Muscle of back (tissue), 3 donors: ENCODE measurements at regions not wholly inside any gene's neighbourhood (a gene's known extent, or its start where the extent isn't known, plus 50 kb on each side); places are given as distances from the start of the nearest gene placed in this dataset.
A peak's percentile ranks its signal among the peaks of the same experiment; 100 is the strongest.

ENCODE experiments used
- DNase-seq, 3 donors: peaks; one replicate each; pipeline versions ENCODE4 v3.0.0 to v3.0.0-alpha.2; 2013

DNA sequence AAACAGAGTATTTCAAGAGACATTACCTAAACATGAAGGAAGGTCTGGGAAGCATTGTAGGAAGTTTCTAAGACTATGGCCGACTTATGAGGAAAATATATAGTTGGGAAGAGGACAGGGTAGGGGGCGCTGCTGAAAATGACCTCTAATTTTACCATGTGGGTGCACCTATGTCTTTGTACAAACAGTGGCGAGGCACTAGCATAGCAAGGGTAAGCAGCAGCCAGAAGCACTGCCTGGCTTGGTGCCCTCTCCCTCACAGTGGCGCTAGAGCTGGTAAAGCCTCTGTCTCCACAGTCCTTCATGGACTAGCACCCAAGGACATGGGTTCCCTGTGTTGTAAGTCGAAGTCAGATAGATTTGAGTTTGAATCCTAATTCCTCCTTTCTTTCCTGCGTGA, 461.2 kb downstream of the INHBA start:
- no peak for DNase-seq

DNA sequence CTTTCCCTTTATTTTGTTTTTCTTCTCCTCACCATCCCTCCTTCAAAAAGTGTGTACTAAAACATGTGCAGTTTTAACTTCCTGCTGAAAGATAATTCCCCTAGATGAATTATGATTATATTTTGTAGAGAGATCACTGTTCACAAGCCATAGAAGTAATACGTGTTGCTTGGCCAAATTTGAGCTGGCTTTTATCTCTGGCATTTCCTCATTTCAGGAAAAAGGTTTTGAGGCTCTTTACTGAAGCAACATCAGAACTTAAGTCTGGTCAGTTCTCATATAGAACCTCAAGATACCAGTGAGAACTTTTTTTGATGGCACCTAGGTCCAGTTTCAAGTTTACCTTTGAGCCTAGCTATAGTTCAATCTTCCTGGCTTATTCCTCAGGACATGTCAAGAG, 463.3 kb downstream of the INHBA start:
- DNase-seq: no peak

- DNase-seq: peak in 1 of 3 donors; percentile 51
These were observed 464.0 kb downstream of the INHBA start for GRCh38 chr7:41238851-41239331.

- DNase-seq: no peak
These were observed 464.9 kb downstream of the INHBA start for GRCh38 chr7:41237956-41238355.

DNA sequence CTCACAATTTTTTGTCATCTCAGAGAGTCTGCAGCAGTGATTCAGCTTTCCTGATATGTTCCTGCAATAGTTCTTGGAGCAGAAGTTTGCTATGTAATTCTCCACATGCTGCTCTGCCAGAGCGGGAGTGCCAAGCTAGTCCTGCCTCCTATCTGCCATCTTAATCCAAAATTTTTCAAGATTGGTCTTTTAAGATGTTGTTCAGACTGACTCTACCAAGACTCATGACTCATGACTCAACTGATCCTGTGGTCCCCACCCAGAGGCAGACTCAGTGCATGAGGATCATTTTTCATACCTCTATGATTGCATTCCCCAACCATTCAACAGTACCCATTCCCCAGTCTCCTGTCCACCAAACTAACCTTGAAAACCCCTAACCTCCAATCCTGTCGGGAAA, 470.8 kb downstream of the INHBA start:
- DNase-seq: no peak

DNA sequence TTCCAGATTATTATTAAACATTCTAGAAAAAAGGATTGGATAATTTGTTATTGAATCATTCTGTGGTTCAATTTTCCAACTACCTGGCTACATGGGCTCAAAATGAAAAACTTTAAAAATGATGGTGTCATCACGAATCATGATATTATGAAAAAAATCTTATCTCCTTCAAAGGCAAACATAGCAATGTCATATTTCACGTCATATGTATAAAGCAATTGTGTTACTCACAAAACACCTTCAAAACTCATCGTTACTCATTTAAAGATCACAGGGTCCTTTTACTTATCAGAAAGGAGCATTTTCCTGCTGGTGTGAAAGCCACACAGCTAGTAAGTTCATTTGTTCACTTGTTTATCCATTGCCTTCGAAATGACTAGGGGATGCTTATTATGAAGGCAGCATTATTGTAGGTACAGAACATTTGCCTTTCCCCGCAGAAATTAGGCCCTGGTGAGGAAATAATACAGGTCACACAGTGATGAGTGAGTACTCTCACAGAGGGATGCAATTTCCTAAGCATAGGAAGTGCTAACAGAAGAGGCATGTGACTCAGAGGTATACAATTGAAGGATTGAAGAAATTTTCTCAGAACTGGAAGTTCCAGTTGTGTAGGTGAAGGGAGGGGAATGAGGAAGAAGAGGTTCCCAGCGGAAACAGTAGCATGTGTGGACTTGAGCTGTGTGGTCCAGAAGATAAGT, 478.7 kb downstream of the INHBA start:
- peak in 1 of 3 donors; percentile 6 for DNase-seq

DNA sequence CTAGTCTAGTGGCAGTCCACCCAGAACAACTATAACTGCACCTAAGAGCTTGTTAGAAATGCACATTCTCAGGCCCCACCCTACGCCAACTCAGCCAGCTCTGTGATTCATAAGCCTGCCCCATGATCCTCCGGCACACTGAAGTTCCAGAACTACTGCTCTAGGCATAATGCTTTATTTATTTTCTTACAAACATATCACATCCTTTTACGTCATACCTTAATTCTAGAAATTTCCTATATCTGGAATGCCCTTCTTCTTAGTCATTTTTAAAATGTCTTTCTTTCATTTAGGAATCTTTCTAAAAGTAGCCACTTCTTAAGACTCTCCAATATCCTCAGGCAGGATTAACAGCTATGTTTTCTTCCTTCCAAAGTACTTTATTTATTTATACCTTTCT, 480.1 kb downstream of the INHBA start:
- no peak for DNase-seq

GRCh38 chr7:41220266-41220665, 482.6 kb downstream of the INHBA start:
- no peak for DNase-seq

DNA sequence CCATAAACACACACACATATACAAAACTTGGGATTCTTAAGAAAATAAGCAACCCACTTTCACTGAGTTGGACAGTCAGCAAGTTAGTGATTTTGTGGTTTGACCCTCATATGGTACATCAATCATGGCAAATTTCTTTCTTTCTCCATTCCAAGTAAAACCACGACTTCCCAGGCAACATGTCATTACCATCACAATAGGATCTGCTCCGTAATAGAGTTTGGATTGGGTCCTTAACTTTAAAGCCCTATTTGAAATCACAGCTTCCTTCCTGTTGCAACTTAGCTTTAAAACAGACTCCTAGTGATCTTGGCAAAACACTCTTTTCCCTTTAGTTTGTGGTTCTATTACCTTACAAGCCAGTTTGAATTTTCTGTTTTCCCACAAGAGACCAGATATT, 483.6 kb downstream of the INHBA start:
- DNase-seq: peak; percentile 11 to 17 (median 13)

GRCh38 chr7:41217306-41217705, 485.6 kb downstream of the INHBA start:
- no peak for DNase-seq

GRCh38 chr7:41207141-41207540, 495.7 kb downstream of the INHBA start:
- no peak for DNase-seq

DNA sequence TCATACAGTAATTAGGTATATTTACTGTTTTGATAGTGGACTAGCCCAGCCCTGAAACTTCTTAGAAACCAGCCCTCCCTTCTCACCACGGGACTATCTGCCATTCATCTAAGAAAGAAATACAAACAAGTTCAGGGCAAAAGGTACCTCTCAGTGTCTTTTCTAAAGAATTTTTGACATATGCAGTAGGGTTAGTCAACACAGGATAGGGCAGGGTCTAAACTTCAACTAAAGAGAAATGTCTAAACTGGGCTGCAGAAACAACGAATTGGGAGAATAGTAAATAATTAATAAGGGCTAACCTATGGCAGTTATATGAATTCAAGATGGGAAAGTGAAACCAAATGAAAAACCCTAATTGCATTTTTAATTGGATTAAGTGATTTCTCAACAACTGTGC, 496.6 kb downstream of the INHBA start:
- DNase-seq: no peak

DNA sequence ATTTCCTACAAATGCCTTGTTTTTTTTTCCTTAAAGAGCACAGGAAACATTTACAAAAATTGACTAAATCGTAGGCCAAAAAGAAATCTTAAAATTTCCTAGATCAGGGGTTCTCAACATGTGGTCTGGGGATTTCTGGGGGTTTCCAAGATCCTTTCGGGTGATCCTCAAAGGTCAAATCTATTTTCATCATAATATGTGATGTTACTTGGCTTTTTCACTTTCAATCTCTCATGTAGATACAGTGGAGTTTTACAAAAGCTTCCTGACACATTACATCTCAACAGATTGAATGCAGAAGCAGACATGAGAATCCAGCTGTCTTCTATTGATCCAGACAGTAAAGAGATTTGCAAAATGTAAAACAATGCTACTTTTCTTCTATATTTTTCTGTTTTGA, 497.3 kb downstream of the INHBA start:
- no peak for DNase-seq

GRCh38 chr7:41203542-41203941, 499.3 kb downstream of the INHBA start:
- no peak for DNase-seq

DNA sequence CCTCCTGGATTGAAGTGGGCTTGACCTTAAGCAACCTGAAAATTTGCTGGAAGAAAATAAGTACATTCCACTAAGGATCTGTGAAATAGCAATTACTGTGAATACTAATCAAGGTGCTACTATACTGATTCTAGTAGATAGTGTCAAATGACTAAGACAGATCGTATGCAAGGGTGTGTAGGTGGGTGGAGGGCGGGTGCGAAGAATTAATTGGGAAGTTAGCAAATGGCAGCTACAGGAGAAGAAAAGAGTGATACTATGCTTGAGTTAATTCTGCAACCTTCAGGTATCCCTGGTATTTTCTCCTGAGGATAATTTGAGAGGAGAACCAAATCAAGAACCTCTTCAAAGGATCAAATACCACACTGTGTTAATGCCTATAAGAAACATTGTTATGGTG, 501.9 kb downstream of the INHBA start:
- DNase-seq: no peak

DNA sequence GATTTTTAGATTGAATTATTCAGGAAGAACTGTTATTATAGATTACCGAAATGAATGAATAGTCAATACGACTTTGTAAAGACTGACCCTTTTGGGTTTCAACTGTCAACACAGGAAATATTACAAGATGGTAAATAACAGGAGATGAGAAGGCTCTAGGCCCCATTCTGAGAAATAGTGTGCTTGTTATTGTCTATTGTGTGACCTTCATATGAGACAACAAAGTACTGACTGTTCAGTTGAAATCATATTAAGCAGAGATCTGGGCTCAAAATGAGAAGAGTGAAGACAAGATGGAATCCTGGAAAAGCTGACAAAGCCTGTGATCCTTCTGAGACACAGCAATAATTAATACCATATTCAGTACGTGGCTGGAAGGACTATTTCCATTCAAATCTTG, 503.8 kb downstream of the INHBA start:
- no peak for DNase-seq

DNA sequence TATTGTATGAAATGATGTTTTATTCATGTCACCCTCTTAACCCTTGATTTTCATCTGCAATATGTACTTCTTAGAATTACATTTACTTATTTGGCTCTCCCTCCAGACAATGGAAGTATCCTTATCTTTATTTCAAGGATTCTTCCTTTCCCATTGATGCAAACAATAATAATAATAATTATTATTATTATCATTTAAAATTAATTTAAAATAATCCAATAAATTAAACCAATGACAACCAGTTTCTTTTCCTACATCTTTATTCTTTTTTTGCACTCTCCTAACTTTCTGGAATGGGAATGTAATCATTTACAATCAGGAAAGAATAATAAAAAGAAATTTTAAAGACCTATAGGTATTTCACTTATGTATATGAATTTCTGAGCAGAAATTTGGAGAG, 504.4 kb downstream of the INHBA start:
- DNase-seq: no peak

GRCh38 chr7:41197769-41198168, 505.1 kb downstream of the INHBA start:
- no peak for DNase-seq

DNA sequence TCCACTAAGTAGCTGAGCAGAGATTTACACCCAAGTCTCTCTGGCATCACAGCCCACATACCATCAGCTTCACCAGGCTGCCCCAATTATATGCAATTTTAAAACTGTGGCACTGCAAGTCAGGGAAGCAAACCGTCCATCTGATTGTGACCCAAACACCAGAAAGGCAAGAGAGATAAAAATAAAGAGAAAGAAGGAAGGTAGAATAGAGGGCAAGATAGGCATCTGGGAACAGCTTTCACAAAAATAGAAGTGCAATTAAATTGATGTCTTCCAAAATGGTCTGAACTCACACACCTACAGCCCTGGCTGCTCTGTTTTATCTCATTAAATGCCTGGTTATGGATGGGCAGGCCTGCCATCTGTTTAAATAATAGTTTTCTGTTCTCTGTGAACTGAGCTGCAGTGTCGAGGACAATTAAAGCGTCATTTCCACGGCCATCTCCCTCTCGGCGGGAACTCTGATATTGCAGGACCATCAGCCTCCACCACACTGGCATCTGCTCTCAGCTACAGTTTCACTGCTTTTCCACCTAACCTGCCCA, 509.1 kb downstream of the INHBA start:
- DNase-seq: no peak

DNA sequence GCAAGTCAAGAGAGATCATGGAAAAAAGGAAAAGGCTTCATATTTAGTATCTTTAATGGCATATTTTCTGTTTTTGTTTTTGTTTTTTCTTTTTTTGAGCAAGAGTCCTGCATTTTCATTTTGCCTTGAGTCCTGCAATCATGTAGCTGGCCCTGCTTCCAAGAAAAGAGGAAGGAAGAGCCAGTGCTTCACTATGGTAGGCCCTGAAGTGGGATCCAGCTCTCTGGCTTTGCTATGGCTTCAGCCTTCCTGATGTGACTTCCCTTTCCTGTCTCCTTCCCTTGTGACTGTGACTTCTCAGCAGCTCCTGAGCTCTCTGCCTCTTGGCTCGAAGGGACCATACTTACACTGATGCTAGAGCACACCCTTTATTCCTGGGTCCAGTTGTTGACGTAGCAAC, 512.3 kb downstream of the INHBA start:
- no peak for DNase-seq

DNA sequence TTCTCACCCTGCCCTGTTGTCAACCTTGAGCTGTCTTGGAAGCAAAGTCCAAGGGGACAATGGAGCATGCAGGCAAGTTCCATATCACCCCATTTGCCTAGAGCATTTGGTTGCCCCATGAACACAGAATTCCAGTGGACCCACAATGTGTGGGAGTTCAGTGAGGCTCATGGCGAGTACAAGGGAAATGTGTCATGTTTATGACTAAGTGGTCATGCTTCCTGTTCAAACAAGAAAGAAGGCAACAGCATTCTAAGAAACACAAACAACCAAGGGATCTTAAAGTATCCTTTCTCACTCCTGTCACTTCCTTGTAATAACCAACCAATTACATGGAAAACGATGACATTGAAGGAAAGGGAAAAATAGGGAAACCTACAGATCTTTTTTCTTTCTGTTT, 513.0 kb downstream of the INHBA start:
- DNase-seq: peak in 1 of 3 donors; percentile 52

DNA sequence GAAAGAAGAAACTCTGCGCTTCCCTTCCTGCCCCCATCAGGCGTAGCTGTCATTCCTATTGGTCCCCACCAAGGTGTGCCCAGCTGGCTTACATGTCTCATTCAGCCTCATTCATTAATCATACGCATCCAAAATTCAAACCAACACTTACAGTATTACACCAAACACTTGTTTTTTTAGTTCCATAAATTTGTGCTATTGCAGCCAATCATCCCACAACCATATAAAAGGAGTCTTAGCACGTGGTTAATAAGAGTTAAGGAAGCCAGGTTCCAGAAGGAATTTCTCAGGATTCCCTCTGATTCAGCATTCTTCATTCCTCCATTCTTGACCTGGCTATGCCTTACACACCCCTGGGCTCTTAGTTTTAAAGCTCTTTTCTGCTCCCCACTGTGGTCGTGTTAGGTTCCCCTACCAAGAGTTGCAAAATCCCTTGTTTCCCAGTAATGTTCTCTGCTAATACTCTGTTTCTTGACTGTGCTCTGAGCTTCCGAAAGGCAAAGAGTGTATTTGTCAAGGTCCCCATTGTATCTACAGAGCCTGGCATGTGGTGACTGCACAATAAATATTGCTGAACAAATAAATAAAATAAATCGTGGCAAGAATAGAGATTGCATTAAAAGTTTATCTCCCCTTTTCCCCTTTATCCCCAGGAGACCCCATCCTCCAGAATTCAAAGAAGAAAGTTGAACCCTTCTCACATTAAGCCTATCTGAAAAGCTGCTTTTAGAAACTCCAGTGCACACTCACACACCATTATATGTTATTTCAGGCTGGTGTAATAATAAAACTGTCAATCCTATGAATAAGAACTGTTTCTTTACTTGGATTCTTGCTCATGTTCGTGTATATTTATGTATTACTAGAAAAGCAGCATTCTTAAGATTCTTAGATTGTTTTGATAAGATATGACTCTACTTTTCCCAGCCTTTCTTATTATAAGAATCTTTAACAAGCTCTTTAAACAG, 514.4 kb downstream of the INHBA start:
- peak in 1 of 3 donors; percentile 73 for DNase-seq

- no peak for DNase-seq
These were observed 515.6 kb downstream of the INHBA start for GRCh38 chr7:41187322-41187721.
